HepG2 (cell line): ENCODE measurements at regions not wholly inside any gene's neighbourhood (a gene's known extent, or its start where the extent isn't known, plus 50 kb on each side); places are given as distances from the start of the nearest gene placed in this dataset.

ENCODE experiments used
- AKNA ChIP-seq: sonication (generic); formaldehyde crosslinking; IDR thresholded peaks from 2 replicates; pipeline ENCODE4 v1.4.0; 2020; ENCODE audit warnings: missing genetic modification reagents, borderline replicate concordance
- BRD4 ChIP-seq: sonication (generic); formaldehyde crosslinking; IDR thresholded peaks from 2 replicates; pipeline ENCODE4 v1.4.0; 2020; ENCODE audit warnings: missing genetic modification reagents
- GATAD2A ChIP-seq: IDR thresholded peaks from 2 replicates; pipeline ENCODE4 v1.6.1; 2016
- JARID2 ChIP-seq: sonication (generic); formaldehyde crosslinking; IDR thresholded peaks from 2 replicates; pipeline ENCODE4 v1.8.1; 2023; ENCODE audit warnings: missing genetic modification reagents, inconsistent platforms; ENCODE audit not compliant: insufficient replicate concordance
- MBNL3 ChIP-seq: fragments of 250-450 bp; sonication (Bioruptor Pico); conservative IDR thresholded peaks from 2 replicates; pipeline ENCODE4 v1.8.0; 2022; ENCODE audit warnings: mild to moderate bottlenecking, inconsistent platforms
- SNAPC2 ChIP-seq: sonication (generic); formaldehyde crosslinking; IDR thresholded peaks from 2 replicates; pipeline ENCODE4 v1.8.1; 2022; ENCODE audit warnings: mild to moderate bottlenecking, missing genetic modification reagents
- ZKSCAN8 ChIP-seq: IDR thresholded peaks from 2 replicates; pipeline ENCODE4 v1.6.1; 2016; ENCODE audit warnings: borderline replicate concordance, missing genetic modification reagents, missing compliant biosample characterization
- ZNF550 ChIP-seq: sonication (generic); formaldehyde crosslinking; IDR thresholded peaks from 2 replicates; pipeline ENCODE4 v1.4.0; 2020; ENCODE audit warnings: mild to moderate bottlenecking, missing genetic modification reagents, borderline replicate concordance
- ZNF607 ChIP-seq: sonication (generic); formaldehyde crosslinking; IDR thresholded peaks from 2 replicates; pipeline ENCODE4 v1.5.1; 2020; ENCODE audit warnings: missing genetic modification reagents, mild to moderate bottlenecking, borderline replicate concordance
- ZSCAN5A ChIP-seq: sonication (generic); formaldehyde crosslinking; IDR thresholded peaks from 2 replicates; pipeline ENCODE4 v1.8.0; 2022; ENCODE audit warnings: mild to moderate bottlenecking, missing genetic modification reagents, borderline replicate concordance
- TF ChIP-seq, protein P1 (sequence below): sonication (generic); formaldehyde crosslinking; IDR thresholded peaks from 2 replicates; pipeline ENCODE4 v1.4.0; 2020; ENCODE audit warnings: missing genetic modification reagents; ENCODE audit errors: not compliant biosample characterization
- TF ChIP-seq, protein P2 (sequence below): sonication (generic); formaldehyde crosslinking; IDR thresholded peaks from 2 replicates; pipeline ENCODE4 v1.5.0; 2020; ENCODE audit warnings: mild to moderate bottlenecking, missing genetic modification reagents
- TF ChIP-seq, protein P3 (sequence below): sonication (generic); formaldehyde crosslinking; IDR thresholded peaks from 2 replicates; pipeline ENCODE4 v1.4.0; 2020; ENCODE audit warnings: missing genetic modification reagents, mild to moderate bottlenecking, borderline replicate concordance
- TF ChIP-seq, protein P4 (sequence below): IDR thresholded peaks from 2 replicates; pipeline ENCODE4 v1.6.1; 2016; ENCODE audit warnings: low read depth, borderline replicate concordance

GRCh38 chr2:41869542-41870264 is 178.1 kb upstream of the PKDCC start (continued):
- TF ChIP-seq, protein P1, sequence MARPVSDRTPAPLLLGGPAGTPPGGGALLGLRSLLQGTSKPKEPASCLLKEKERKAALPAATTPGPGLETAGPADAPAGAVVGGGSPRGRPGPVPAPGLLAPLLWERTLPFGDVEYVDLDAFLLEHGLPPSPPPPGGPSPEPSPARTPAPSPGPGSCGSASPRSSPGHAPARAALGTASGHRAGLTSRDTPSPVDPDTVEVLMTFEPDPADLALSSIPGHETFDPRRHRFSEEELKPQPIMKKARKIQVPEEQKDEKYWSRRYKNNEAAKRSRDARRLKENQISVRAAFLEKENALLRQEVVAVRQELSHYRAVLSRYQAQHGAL (CRISPR knock-in tag), result no peak
- TF ChIP-seq GATAD2A (CRISPR knock-in tag), result peak; percentile 33; the same call in 1 of the 2 replicates
- TF ChIP-seq ZKSCAN8 (CRISPR knock-in tag), result peak; percentile 51; the same call in 1 of the 2 replicates
- TF ChIP-seq, protein P2, sequence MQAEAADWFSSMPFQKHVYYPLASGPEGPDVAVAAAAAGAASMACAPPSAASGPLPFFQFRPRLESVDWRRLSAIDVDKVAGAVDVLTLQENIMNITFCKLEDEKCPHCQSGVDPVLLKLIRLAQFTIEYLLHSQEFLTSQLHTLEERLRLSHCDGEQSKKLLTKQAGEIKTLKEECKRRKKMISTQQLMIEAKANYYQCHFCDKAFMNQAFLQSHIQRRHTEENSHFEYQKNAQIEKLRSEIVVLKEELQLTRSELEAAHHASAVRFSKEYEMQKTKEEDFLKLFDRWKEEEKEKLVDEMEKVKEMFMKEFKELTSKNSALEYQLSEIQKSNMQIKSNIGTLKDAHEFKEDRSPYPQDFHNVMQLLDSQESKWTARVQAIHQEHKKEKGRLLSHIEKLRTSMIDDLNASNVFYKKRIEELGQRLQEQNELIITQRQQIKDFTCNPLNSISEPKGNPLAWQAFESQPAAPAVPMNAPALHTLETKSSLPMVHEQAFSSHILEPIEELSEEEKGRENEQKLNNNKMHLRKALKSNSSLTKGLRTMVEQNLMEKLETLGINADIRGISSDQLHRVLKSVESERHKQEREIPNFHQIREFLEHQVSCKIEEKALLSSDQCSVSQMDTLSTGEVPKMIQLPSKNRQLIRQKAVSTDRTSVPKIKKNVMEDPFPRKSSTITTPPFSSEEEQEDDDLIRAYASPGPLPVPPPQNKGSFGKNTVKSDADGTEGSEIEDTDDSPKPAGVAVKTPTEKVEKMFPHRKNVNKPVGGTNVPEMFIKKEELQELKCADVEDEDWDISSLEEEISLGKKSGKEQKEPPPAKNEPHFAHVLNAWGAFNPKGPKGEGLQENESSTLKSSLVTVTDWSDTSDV (CRISPR knock-in tag), result no peak
- TF ChIP-seq JARID2 (CRISPR knock-in tag), result no peak
- TF ChIP-seq AKNA (CRISPR knock-in tag), result no peak
- TF ChIP-seq ZSCAN5A (CRISPR knock-in tag), result no peak
- TF ChIP-seq ZNF607 (CRISPR knock-in tag), result 0 out of 2 replicates have a peak, but pooled peaks have one; percentile 29
- TF ChIP-seq, protein P3, sequence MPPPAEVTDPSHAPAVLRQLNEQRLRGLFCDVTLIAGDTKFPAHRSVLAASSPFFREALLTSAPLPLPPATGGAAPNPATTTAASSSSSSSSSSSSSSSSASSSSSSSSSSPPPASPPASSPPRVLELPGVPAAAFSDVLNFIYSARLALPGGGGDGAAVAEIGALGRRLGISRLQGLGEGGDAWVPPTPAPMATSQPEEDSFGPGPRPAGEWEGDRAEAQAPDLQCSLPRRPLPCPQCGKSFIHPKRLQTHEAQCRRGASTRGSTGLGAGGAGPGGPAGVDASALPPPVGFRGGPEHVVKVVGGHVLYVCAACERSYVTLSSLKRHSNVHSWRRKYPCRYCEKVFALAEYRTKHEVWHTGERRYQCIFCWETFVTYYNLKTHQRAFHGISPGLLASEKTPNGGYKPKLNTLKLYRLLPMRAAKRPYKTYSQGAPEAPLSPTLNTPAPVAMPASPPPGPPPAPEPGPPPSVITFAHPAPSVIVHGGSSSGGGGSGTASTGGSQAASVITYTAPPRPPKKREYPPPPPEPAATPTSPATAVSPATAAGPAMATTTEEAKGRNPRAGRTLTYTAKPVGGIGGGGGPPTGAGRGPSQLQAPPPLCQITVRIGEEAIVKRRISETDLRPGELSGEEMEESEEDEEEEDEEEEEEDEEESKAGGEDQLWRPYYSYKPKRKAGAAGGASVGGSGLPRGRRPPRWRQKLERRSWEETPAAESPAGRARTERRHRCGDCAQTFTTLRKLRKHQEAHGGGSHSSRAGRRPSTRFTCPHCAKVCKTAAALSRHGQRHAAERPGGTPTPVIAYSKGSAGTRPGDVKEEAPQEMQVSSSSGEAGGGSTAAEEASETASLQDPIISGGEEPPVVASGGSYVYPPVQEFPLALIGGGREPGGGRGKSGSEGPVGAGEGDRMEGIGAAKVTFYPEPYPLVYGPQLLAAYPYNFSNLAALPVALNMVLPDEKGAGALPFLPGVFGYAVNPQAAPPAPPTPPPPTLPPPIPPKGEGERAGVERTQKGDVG (CRISPR knock-in tag), result no peak
- TF ChIP-seq SNAPC2 (CRISPR knock-in tag), result no peak
- TF ChIP-seq BRD4 (CRISPR knock-in tag), result no peak
- no peak for TF ChIP-seq ZNF550
- TF ChIP-seq, protein P4, sequence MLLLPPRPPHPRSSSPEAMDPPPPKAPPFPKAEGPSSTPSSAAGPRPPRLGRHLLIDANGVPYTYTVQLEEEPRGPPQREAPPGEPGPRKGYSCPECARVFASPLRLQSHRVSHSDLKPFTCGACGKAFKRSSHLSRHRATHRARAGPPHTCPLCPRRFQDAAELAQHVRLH, result peak; percentile 60; the same call in 1 of the 2 replicates
- no peak for TF ChIP-seq MBNL3 (CRISPR knock-in tag)
